ENCODE measurements at regions not wholly inside any gene's neighbourhood (a gene's known extent, or its start where the extent isn't known, plus 50 kb on each side); places are given as distances from the start of the nearest gene placed in this dataset.
A peak's percentile ranks its signal among the peaks of the same experiment; 100 is the strongest.
"Not testable (repeated sequence)": the region's sequence is repeated elsewhere in the genome, so short reads cannot be mapped to it uniquely, and the experiment has no call there.

DNA sequence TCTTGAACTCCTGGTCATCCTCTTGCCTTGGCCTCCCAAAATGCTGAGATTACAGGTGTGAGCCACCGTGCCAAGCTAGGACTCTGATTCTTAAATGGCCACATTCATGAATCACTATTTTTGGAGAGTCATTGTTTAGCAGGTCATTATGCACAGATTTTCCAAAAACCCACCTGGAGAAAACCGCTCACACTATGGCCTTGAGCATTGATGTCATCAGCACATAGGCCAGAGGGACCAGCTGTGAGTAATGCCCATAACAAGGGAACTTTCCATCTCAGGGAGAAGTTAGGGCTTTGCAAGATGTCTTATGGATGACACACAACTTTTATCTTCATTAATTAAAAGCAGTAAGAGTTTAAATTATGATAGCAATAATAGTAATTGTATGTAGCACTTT lies 86.4 kb upstream of the KIF5B start:
- no peak overlapping the region for H3K4me3 ChIP-seq (ENCODE audit: low read depth, low read length)
- no peak for DNase-seq (ENCODE audit: low read depth)
- TF ChIP-seq, protein P1, sequence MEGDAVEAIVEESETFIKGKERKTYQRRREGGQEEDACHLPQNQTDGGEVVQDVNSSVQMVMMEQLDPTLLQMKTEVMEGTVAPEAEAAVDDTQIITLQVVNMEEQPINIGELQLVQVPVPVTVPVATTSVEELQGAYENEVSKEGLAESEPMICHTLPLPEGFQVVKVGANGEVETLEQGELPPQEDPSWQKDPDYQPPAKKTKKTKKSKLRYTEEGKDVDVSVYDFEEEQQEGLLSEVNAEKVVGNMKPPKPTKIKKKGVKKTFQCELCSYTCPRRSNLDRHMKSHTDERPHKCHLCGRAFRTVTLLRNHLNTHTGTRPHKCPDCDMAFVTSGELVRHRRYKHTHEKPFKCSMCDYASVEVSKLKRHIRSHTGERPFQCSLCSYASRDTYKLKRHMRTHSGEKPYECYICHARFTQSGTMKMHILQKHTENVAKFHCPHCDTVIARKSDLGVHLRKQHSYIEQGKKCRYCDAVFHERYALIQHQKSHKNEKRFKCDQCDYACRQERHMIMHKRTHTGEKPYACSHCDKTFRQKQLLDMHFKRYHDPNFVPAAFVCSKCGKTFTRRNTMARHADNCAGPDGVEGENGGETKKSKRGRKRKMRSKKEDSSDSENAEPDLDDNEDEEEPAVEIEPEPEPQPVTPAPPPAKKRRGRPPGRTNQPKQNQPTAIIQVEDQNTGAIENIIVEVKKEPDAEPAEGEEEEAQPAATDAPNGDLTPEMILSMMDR (IDR thresholded peaks at IDR 0.05; ENCODE audit: control insufficient read depth, extremely low read depth, insufficient read depth) = no peak

DNA sequence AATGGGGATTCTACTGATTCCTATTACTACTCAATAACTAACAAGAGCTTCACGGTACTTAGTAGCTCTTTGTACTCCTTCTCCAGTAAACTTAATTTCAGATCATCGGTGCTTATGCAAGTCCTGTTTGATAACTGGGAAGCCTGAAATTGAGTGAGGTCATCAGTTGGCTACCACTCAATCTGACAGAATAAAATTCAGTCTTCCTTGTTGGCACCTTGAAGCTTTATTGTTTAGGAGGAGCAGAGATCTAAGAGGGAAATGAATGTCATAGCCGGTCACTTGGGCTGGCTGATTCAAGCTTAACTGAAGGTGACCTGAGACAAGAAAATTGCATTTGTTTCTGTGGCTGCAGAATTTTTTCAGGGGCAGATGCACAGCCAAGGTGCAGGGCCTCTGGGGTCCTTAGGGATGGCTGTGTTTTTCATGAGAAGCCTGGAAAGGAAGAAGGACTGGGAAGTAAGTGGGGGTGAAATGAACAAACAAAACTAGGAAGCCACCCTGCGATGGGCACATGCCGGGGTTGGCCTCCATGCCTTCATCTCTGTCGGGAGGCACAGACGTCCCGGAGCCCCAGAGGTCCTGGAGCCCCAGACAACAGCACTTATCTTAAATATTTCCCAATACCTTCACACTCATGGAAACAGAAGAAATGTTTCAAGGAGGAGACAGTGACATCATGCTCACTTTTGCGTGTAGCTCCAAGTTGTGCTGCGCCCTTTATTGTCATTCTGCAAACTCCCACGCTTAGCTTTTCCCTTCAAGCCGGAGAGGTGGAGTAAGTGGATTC lies 85.0 kb upstream of the KIF5B start:
- TF ChIP-seq, protein P1 (IDR thresholded peaks at IDR 0.05; ENCODE audit: control insufficient read depth, extremely low read depth, insufficient read depth) = no peak
- DNase-seq (ENCODE audit: low read depth) = peak; percentile 96
- no peak overlapping the region for H3K4me3 ChIP-seq (ENCODE audit: low read depth, low read length)

DNA sequence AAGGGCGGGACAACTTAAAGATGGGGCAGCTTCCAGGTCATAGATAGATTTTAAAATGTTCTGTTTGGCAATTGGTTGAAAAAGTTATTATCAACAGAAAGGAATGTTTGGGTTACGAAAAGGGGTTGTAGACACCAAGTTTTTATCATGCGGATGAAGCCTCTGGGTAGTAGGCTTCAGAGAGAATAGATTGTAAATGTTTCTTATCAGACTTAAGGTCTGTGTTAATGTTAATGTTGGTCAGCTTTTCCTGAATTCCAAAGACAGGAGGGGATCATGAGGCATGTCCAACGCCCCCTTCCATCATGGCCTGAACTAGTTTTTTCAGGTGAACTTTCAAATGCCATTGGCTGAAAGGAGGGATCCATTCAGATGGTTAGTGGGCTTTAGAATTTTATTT lies 84.2 kb upstream of the KIF5B start:
- no peak for DNase-seq (ENCODE audit: low read depth)
- H3K4me3 ChIP-seq (ENCODE audit: low read depth, low read length) = no peak overlapping the region
- TF ChIP-seq, protein P1 (IDR thresholded peaks at IDR 0.05; ENCODE audit: control insufficient read depth, extremely low read depth, insufficient read depth) = no peak

DNA sequence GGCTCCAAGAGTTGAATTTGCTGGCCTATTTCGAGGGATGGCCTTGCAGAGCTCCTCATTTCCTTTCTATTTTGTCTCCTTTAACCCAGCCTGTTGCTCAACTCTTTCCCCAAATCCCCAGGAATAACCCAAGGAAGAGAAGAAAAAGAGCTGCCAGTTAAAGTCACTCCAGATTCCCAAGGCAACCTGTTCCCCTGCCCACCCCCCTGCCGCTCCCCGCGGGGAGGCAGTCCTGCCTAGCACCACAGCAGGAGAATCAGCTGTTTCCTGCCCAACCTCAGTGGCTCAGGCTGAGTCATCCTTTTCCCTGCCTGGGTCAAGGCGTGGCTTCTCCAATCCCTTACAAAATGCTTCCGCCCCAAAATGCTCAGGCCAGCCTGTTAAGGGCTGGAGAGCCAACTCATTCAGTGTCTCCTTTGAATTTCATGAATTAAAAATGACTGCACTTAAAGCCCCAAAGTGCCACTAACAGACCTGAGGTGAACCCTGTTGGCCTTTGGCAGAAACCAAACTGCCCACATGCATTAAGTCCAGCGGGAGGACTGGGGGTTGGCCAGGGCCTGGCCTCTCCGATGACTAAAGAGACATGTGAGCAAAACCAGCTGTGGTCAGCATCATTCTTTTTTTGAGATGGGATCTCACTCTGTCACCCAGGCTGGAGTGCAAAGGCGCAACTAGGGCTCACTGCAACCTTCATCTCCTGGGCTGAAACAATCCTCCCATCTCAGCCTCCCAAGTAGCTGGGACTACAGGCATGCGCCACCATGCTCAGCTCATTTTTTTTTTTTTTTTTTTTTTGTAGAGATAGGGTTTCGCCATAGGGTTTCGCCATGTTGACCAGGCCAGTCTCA lies 83.2 kb upstream of the KIF5B start:
- H3K4me3 ChIP-seq (ENCODE audit: low read depth, low read length) = no peak overlapping the region
- DNase-seq (ENCODE audit: low read depth) = no peak
- TF ChIP-seq, protein P1 (IDR thresholded peaks at IDR 0.05; ENCODE audit: control insufficient read depth, extremely low read depth, insufficient read depth) = no peak

DNA sequence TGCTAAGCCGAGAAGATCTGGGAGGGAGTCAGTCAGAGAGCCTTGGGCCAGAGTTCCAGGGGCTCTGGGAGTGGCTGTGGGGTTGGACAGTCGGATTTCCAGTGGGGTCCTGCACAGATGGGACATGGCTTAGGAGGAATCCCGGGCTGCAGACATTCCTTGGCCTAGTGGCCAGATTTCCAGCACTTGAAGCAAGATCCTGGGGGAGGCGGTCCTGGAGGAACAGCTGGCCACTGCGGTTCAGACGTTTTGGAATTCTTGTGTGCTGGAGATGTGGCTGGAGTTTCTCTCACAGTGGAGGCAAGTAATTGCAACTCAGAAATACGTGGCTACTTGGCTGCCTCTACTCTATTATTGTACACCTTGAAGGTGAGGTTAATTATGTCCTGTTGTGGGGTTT lies 80.7 kb upstream of the KIF5B start:
- not testable (repeated sequence) for DNase-seq (ENCODE audit: low read depth); H3K4me3 ChIP-seq (ENCODE audit: low read depth, low read length)

DNA sequence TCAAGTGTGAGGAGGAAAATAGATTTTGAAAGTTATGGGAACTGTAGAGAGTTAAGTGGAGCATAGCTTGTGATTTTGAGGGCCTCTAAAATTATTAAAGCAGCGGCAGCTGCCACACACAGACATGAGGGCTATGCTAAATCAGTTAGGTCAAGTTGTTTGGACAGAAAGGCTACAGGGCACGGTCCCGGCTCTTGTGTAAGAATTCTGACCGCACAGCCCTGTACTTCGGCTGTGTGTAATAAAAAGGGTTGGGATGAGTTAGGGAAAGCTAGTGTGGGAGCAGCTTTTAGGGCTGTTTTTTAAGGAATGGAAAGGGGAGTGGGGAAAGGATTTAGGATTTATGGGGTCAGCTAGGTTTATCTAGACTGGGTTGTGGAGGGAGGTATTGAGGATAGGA lies 79.6 kb upstream of the KIF5B start:
- not testable (repeated sequence) for DNase-seq (ENCODE audit: low read depth); H3K4me3 ChIP-seq (ENCODE audit: low read depth, low read length)

DNA sequence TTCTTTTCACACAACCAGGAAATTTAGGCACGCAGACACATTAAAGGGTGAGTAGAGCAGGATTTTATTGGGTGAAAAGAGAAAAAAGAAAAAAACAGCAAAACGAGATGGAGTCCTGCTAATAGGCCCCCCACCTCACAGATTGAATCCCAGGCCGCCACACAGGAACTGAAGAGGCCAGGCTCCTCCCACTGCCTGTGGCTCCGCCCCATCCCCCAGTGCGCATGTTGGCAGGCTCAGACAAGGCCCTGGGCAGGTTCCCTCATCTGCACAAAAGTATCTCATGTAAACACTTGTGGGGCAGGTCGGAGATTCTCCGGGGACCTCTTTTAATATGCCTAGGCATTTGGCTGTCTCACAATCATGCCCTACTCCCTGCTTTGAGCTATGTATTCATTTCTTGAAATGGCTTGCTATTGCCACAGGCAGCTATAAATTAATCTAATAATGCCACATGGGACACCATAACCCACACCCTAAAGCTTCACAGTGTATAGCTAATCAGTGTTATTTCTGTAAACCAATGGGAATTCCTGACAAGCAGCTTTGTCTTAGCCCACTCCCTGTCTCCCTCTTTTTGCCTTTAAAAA lies 76.2 kb upstream of the KIF5B start:
- TF ChIP-seq, protein P1 (IDR thresholded peaks at IDR 0.05; ENCODE audit: control insufficient read depth, extremely low read depth, insufficient read depth) = no peak
- DNase-seq (ENCODE audit: low read depth) = no peak

More for the DNA sequence above, 76.2 kb upstream of the KIF5B start:
- no peak overlapping the region for H3K4me3 ChIP-seq (ENCODE audit: low read depth, low read length)
